GM19463 (cell line): ENCODE measurements at regions not wholly inside any gene's neighbourhood (a gene's known extent, or its start where the extent isn't known, plus 50 kb on each side); places are given as distances from the start of the nearest gene placed in this dataset.
"Not testable (repeated sequence)": the region's sequence is repeated elsewhere in the genome, so short reads cannot be mapped to it uniquely, and the experiment has no call there.

Experiments used
- ATAC-seq: cut with Tn5 transposase; IDR thresholded peaks from one replicate; pipeline ENCODE4 v1.9.1; 2021; ENCODE audit warnings: mild to moderate bottlenecking, moderate library complexity; ENCODE audit not compliant: unreplicated experiment

DNA sequence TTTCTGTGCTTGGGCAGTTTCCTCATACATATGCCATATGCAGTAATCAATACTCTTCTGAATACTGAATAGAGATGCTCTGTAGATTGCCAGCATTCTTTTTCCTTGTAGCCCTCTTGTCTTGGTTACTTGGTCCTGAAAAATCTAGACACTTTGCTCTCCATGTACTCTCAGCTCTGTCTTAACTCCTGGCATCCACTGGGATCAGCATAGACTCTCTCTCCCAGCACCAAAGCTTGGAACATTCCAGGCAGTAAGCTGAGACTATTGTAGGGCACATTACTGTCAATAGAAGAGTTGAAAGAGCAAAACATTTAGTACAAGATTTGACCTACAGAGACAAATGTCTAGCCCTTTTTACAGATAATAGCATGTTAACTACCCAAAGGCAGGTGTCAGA lies 1100.3 kb downstream of the TBL1XR1 start:
- ATAC-seq, result no peak

DNA sequence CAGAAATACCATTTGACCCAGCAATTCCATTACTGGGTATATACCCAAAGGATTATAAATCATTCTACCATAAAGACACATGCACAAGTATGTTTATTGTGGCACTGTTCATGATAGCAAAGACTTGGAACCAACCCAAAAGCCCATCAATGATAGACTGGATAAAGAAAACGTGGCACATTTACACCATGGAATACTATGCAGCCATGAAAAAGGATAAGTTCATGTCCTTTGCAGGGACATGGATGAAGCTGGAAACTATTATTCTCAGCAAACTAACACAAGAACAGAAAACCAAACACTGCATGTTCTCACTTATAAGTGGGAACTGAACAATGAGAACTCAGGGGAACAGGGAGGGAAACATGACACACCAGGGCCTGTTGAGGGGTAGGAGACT lies 1103.4 kb downstream of the TBL1XR1 start:
- ATAC-seq, result not testable (repeated sequence)

DNA sequence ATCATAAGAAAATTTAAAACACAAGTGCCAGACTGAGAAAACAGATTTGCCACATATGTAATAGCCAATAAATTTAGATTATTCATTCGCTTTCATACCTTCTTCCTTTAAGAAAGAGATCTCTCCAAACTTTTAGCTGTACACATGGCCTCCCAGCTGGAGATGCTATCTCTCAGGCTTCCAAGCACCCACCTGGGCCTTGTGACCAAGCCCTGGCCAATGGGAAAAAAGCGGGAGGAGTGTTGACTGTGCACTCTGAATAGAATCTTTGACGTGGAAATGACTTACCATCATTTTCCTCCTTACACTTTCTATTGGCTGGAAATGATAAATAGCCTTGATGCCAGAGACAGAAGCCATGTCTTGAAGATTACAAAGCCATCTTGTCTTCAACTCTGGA lies 1106.6 kb downstream of the TBL1XR1 start:
- no peak for ATAC-seq

DNA sequence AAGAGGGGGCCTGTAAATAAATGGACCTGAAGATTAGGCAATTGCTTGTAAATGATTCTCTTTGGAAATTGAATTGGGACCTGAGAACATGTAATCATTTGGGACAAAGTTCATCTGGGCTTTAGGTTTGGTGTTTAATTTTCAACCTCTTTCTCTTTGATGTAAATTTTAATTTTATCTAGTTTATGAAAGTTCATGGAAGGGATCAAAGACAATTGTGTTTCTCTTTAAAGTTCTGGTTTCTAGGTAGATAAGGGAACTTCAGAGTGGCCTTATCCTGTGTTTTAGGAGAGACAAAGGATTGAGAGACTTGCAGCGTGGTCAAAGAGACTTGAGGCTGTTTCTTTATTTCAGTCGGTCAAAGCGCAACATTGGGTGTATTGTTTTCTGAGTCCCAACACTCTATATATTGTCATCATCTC lies 1108.3 kb downstream of the TBL1XR1 start:
- ATAC-seq, result no peak

DNA sequence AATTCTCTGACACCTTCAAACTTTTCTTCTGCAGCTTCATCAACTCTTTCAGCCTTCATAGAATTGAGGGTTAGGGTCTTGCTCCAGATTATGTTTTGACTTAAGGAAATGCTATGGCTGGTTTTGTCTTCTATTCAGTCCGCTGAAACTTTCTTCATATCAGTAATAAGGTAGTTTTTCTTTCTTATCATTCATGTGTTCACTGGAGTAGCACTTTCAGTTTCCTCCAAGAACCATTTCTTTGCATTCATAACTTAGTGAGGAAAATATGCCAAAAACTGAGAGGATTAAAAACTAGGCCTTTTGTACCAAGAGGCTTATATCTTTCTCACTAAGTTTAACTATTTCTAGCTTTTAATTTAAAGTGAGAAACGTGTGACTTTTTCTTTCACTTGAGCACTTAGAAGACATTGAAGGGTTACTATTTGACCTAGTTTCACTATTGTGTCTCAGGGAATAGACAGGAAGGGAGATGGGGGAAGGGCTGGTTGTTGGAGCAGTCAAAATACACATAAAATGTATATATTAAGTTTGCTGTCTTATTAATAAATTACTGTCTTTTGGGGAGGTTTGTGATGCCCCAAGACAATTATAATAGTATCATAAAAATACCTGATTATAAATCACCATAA lies 1110.1 kb downstream of the TBL1XR1 start:
- no peak for ATAC-seq

DNA sequence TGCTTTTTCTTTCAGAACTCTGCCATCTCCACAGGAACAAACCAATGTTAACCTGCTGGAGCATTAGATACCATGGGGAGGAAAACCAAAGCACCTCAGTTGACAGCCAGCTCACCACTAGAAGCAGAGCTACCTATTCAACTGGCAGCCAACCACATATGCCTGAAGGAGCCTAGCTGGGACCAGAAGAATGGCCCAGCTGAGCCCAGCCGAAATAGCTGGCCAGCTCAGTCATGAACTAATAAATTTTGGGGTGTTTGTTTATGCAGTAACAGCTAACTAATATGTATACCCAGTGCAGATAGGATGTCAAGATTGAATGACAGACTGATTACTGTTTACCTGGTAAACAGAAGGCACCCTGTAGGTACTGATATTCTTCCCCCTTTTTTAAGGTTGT lies 1117.5 kb downstream of the TBL1XR1 start:
- ATAC-seq, result no peak

DNA sequence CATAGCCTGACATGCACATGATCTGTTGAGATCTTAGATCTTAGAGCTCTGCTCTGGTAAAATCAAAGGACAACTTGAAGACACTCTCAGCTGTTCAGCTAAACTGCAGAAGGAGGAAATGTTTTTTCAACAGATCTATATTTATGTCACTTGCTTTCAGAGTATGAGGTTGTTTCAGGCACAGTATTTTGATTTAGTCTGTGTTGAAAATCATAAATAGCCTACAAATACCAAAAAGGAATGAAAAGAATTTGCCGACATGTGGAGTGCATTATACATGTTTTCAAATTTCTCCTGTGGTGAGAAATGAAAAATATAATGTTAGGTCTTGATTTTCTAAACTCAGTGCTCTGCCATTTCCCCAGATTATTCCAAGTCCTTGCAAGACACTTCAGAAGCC lies 1118.4 kb downstream of the TBL1XR1 start:
- no peak for ATAC-seq

DNA sequence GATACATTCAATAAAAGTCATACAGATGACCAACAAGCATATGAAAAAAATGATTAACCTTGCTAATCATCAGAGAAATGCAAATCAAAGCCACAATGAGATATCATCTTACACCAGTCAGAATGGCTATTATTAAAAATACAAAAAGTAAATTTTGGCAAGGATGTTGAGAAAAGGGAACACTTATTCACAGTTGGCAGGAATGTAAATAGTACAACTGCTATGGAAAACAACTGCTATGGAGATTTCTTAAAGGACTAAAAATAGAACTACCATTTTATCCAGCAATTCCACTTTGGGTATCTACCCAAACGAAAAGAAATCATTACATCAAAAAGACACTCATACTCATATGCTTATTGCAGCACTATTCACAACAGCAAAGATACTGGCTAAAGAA lies 1121.8 kb downstream of the TBL1XR1 start:
- ATAC-seq, result no peak

DNA sequence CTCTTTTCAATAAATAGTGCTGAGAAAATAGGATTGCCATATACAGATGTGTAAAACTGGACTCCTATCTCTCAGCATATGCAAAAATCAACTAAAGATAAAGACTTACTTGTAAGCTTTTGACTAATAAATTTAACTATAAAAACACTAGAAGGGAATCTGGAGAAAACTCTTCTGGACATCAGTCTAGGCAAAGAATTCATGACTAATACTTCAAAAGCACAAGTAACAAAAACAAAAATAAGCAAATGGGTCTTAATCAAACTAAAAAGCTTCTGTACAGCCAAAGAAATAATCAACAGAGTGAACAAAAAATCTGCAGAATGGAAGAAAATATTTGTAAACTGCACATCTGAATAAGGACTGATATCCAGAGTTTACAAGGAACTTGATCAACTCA lies 1122.2 kb downstream of the TBL1XR1 start:
- ATAC-seq, result no peak

DNA sequence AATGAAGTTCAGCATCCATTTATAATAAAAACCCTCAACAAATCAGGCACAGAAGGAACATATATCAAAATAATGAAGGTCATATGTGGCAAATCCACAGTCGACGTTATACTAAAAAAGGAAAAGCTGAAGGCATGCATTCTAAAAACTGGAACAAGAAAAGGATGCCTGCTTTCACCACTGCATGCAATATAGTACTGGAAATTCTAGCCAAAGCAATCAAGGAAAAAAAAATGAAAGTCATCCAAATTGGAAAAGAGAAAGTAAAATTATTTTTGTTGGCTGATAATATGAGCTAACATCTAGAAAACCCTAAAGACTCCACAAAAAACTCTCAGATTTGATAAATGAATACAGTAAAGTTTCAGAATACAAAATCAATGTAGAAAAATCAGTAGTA lies 1123.2 kb downstream of the TBL1XR1 start:
- no peak for ATAC-seq

DNA sequence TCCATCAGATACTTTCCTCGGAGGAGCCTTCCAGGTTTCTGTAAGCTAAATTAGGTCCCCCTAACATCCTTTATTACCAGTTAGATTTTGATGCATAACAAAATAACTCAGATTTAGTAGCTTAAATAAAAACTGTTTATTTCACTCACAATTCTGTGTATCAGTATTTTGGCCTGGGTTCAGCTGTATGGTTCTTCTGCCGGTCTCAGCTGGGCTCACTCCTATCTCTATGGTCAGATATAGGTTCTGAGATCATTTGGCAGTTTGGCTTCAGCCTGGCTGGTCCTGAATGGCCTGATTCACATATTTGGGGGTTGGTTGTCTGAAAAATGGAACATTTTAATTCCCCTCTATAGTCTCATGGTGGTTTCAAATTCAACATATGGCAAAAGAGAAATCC lies 1125.3 kb downstream of the TBL1XR1 start:
- no peak for ATAC-seq

DNA sequence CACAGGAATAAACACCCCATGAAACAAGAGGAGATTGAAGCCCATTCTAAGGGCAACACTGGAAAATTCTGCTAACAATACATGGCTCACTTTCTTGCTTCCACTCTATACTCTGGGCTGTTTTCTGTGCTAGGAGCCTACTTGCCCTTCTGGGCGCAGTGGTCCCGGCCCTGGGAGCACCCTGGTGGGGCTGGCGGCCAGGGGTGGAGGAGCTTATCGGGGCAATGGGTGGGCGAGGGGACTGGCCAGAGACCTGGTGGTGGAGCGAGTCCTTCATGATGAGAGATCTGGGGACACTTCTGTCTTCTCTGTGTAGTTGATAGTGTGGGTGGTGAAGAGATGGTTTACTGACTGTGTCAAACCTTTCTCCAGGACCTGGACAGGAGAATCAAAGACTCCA lies 1128.5 kb downstream of the TBL1XR1 start:
- no peak for ATAC-seq

DNA sequence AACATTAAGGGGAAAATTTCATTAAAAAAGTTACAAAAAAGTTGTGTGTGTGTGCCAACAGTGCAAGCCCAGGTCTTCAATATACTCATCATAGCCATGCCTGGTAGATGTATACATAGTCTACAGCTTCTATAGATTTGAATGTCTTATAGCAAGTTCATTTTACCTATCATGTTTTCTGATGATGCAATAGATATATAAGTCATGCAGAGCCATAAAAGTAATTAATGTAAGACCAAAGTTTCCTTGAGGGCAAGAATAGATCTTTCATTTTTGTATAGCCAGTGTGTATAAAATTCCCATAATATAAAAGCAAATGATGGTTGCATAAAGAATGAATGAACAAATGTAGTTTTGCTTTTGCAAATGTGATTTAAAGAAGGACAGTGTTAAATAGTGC lies 1138.4 kb downstream of the TBL1XR1 start:
- no peak for ATAC-seq

DNA sequence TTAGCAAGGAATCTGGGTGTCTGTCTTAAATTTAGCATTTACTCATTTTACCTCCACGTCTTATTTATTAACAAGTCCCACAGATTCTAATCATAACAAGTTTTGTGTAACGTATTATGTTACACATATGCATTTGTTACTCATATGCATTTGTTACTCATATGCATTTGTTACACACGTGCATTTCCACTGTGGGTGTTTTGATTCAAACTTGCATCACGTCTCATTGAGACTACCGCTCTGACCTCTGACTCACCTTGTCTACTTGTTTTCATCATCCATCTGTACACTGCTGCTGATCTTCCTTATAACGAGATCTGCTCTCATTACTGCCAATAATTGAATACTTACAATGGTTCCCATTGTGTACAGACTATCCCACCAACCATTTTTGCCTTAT lies 1141.4 kb downstream of the TBL1XR1 start:
- ATAC-seq, result no peak

DNA sequence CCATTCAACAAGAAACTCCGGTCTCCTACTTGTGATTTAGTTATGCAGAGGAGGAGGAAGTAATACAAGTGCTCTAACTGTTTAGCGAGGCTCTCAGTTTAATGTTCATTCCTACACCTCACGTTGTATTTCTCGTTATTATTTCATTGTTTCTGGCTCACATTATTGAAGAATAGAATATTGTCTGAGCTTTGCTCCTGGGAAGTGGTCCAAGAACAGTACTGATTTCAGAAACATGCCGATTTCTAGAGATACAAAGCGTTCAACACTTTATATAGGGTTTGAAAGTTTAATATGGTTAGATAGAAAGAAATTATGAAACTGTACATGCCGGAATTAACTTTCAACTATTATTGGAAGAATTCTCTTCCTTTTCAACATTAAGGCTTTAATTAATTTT lies 1145.5 kb downstream of the TBL1XR1 start:
- no peak for ATAC-seq

DNA sequence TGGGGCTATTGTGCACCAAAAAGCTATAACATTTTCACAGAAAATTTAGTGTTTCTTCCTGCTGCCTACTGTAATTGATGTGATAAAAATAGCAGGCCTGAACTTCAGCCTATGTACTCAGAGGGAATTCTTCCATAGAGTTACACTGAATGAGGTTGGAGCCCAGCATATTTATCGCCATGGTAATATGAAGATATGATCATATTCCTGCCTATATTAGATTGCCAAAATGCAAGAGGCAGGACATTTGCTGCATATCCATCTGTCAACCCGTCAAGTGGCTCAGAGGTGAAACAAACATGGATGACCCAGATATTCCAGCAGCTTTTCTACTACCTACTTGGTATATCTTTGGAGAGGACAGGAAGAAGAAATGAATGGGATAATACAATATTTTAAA lies 1150.6 kb downstream of the TBL1XR1 start:
- ATAC-seq, result no peak

DNA sequence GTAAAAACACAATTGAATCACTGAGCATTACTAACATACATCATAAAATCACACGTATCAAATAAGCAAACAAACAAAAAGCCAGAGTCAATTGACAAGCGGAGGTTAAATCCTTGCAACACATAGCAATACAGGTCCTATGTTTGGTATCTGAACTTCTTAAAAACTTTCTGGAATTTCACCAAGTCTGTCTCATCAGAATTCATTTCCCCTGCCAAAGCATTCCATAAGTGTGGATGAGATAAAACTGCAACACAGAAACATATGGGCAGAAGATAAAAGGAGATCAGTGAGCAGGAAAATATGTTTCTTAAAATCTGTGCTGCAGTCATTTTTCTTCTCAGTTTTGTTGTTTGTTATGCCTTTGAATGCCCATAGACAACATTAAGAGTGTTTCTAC lies 1155.5 kb downstream of the TBL1XR1 start:
- no peak for ATAC-seq

DNA sequence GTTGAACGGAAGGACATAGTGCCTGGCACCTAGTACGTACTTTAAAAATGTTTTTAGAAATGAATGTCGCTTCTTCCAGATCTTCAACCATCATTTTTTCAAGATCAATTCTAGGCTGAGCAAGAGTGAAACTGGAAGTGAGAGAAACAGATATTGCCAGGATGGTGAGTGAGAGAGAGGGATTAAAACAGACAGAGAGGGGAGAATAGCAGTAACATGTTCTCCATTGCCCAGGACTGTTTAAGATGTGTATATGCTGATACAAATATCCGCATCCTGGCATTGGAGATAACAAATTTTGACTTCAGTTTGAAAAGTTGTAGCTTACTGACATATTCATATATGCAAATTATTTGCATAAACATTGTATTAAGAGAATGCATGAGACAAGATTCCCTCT lies 1156.1 kb downstream of the TBL1XR1 start:
- no peak for ATAC-seq

DNA sequence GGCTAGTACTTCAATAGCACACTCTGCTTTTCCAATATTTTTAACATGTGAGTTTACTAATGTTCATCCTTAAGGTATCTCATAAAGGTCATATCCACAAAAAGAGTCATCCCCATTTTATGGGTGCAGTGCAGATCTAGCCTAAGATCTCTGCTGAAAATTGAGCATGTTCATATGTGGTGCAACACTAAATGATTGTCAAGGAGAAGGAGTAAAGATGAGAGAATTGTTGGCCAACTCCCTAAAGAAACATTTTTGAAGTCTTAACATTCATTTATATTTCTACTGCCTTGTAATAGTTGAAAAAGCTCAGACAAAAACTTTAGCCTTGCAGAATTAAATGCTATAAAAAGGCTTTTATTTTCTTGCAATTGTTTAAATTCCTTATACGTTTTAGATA lies 1159.6 kb downstream of the TBL1XR1 start:
- no peak for ATAC-seq

DNA sequence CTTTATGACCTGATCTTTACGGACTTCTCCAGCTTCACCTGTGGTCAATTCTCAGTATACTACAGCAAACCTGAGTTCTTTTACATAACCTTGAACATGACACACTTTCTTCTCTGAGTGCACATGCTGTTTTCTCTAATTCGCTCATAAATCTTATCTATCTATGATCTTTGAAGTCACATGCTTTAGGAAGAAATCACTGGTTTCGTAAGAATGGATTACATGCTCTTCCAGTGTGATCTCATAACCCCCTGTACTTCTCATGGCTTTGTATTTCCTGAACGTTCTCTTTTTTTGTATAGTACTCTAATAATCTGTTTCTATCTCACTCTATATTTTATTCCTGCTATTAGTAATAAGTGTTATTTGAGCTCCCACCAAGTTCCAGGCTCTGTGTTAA lies 1165.2 kb downstream of the TBL1XR1 start:
- ATAC-seq, result no peak

DNA sequence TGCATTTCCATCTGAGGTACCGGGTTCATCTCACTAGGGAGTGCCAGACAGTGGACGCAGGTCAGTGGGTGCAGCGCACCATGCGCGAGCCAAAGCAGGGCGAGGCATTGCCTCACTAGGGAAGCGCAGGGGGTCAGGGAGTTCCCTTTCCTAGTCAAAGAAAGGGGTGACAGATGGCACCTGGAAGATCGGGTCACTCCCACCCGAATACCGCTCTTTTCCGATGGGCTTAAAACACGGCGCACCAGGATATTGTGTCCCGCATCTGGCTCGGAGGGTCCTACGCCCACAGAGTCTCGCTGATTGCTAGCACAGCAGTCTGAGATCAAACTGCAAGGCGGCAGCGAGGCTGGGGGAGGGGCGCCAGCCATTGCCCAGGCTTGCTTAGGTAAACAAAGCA lies 1157.1 kb downstream of the NAALADL2 start:
- not testable (repeated sequence) for ATAC-seq

DNA sequence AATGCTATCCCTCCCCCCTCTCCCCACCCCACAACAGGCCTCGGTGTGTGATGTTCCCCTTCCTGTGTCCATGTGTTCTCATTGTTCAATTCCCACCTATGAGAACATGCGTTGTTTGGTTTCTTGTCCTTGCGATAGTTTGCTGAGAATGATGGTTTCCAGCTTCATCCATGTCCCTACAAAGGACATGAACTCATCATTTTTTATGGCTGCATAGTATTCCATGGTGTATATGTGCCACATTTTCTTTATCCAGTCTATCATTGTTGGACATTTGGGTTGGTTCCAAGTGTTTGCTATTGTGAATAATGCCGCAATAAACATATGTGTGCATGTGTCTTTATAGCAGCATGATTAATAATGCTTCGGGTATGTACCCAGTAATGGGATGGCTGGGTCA lies 1156.1 kb downstream of the NAALADL2 start:
- ATAC-seq, result not testable (repeated sequence)

DNA sequence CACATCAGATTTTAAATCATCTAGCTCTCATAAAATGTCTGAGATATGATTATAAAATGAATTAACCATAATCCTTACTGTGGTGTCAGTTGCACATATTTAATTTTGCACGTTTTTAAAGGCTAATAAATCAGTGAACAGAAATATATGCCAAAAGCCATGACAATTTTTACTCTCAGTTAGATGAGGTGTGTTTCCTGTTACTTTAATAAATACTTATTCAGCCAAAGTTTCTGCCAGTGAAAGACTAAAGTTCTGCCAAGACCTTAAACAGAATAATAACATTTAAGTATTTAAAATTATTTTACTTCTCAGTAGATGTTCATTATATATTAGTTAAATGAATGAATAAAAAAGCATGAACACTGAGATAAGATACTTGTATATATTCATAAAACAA lies 1150.1 kb downstream of the NAALADL2 start:
- ATAC-seq, result no peak

DNA sequence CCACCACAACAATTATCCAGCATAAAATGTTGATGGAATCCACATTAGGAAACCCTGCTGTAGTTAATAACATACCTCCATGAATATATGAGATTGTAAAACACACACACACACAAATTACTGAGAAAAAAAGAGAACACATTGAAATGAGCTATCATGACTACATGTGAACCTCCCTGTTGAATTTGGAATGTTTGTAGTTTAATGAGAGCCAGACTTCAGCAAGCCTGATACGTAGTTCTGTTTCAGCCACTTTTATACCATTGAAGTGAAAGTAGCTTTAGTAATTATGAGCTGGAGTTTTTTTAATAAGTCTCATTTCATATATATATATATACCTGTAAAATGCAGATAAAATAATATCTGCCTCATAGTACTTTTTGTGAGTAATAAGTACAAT lies 1146.4 kb downstream of the NAALADL2 start:
- ATAC-seq, result no peak
